Mucosa of stomach (tissue), 1 donor: ENCODE measurements at regions not wholly inside any gene's neighbourhood (a gene's known extent, or its start where the extent isn't known, plus 50 kb on each side); places are given as distances from the start of the nearest gene placed in this dataset.
"Not testable (repeated sequence)": the region's sequence is repeated elsewhere in the genome, so short reads cannot be mapped to it uniquely, and the experiment has no call there.

Experiments used
- H3K27me3 ChIP-seq: one replicate; pipeline ENCODE4 v1.7.0; 2013; ENCODE audit warnings: mild to moderate bottlenecking, low read length; ENCODE audit not compliant: control insufficient read depth, insufficient read depth
- H3K36me3 ChIP-seq: one replicate; pipeline ENCODE4 v1.7.0; 2013; ENCODE audit warnings: low read length; ENCODE audit not compliant: control insufficient read depth, insufficient read depth
- H3K4me1 ChIP-seq: one replicate; pipeline ENCODE4 v1.7.0; 2013; ENCODE audit warnings: mild to moderate bottlenecking, low read length; ENCODE audit not compliant: control insufficient read depth, insufficient read depth
- H3K4me3 ChIP-seq: one replicate; pipeline ENCODE4 v1.7.0; 2013; ENCODE audit warnings: low read length
- H3K9ac ChIP-seq: one replicate; pipeline ENCODE4 v1.7.0; 2013; ENCODE audit warnings: mild to moderate bottlenecking, low read length, moderate library complexity
- H3K9me3 ChIP-seq: one replicate; pipeline ENCODE4 v1.7.0; 2013; ENCODE audit warnings: mild to moderate bottlenecking, low read length, moderate library complexity; ENCODE audit not compliant: control insufficient read depth
- donor health status: Pancreatic carcinoma.

- no peaks in the 10 kb centered on the region for H3K27me3 ChIP-seq
- no peak overlapping the region for H3K4me3 ChIP-seq
- H3K9ac ChIP-seq, result no peak overlapping the region
- no peaks in the 10 kb centered on the region for H3K36me3 ChIP-seq
- H3K4me1 ChIP-seq, result no peaks in the 10 kb centered on the region
- H3K9me3 ChIP-seq, result no peaks in the 10 kb centered on the region
Measured at GRCh38 chr10:2908851-2909630, 158.3 kb upstream of the PFKP start.

- Histone ChIP-seq H3K4me3 (no peak overlapping the region), H3K9me3 (no peaks in the 10 kb centered on the region), H3K36me3 (no peaks in the 10 kb centered on the region), H3K9ac (no peak overlapping the region), H3K27me3 (no peaks in the 10 kb centered on the region), H3K4me1 (no peaks in the 10 kb centered on the region)
Measured at GRCh38 chr10:2906974-2907373, 160.4 kb upstream of the PFKP start.

- Histone ChIP-seq H3K4me3 (no peak overlapping the region), H3K4me1 (no peaks in the 10 kb centered on the region), H3K9ac (no peak overlapping the region), H3K36me3 (no peaks in the 10 kb centered on the region), H3K9me3 (no peaks in the 10 kb centered on the region), H3K27me3 (no peaks in the 10 kb centered on the region)
Measured at GRCh38 chr10:2905851-2906250, 161.5 kb upstream of the PFKP start.

- Histone ChIP-seq H3K36me3 (no peaks in the 10 kb centered on the region), H3K9ac (no peak overlapping the region), H3K4me1 (no peaks in the 10 kb centered on the region), H3K27me3 (no peaks in the 10 kb centered on the region), H3K4me3 (no peak overlapping the region), H3K9me3 (no peaks in the 10 kb centered on the region)
Measured at GRCh38 chr10:2900530-2900929, 166.8 kb upstream of the PFKP start.

GRCh38 chr10:2899246-2899951 is 167.9 kb upstream of the PFKP start:
- H3K4me3 ChIP-seq, result no peak overlapping the region
- H3K36me3 ChIP-seq, result no peaks in the 10 kb centered on the region
- H3K27me3 ChIP-seq, result no peaks in the 10 kb centered on the region
- no peaks in the 10 kb centered on the region for H3K4me1 ChIP-seq
- H3K9ac ChIP-seq, result no peak overlapping the region
- H3K9me3 ChIP-seq, result no peaks in the 10 kb centered on the region

GRCh38 chr10:2898509-2898860 is 168.9 kb upstream of the PFKP start:
- Histone ChIP-seq H3K4me3 (no peak overlapping the region), H3K36me3 (no peaks in the 10 kb centered on the region), H3K4me1 (no peaks in the 10 kb centered on the region), H3K9me3 (no peaks in the 10 kb centered on the region), H3K27me3 (no peaks in the 10 kb centered on the region), H3K9ac (no peak overlapping the region)

GRCh38 chr10:2897619-2898508 is 169.5 kb upstream of the PFKP start:
- Histone ChIP-seq H3K27me3 (no peaks in the 10 kb centered on the region), H3K9ac (no peak overlapping the region), H3K4me3 (no peak overlapping the region), H3K4me1 (no peaks in the 10 kb centered on the region), H3K36me3 (no peaks in the 10 kb centered on the region), H3K9me3 (no peaks in the 10 kb centered on the region)

- not testable (repeated sequence) for H3K9me3 ChIP-seq, H3K36me3 ChIP-seq, H3K4me3 ChIP-seq, H3K4me1 ChIP-seq, H3K9ac ChIP-seq, H3K27me3 ChIP-seq
Measured at GRCh38 chr10:2896334-2896733, 171.0 kb upstream of the PFKP start.

- H3K9me3 ChIP-seq, result no peaks in the 10 kb centered on the region
Measured at GRCh38 chr10:2895594-2896196, 171.7 kb upstream of the PFKP start.

GRCh38 chr10:2893991-2894390 is 173.4 kb upstream of the PFKP start:
- H3K9me3 ChIP-seq, result no peaks in the 10 kb centered on the region
- H3K9ac ChIP-seq, result no peak overlapping the region
- no peaks in the 10 kb centered on the region for H3K4me1 ChIP-seq
- H3K36me3 ChIP-seq, result no peaks in the 10 kb centered on the region
- H3K4me3 ChIP-seq, result no peak overlapping the region
- no peaks in the 10 kb centered on the region for H3K27me3 ChIP-seq

More at GRCh38 chr10:2895594-2896196, 171.7 kb upstream of the PFKP start:
- H3K9ac ChIP-seq, result no peak overlapping the region
- no peaks in the 10 kb centered on the region for H3K36me3 ChIP-seq
- no peak overlapping the region for H3K4me3 ChIP-seq
- no peaks in the 10 kb centered on the region for H3K27me3 ChIP-seq
- no peaks in the 10 kb centered on the region for H3K4me1 ChIP-seq

GRCh38 chr10:2893158-2893845 is 174.0 kb upstream of the PFKP start:
- no peaks in the 10 kb centered on the region for H3K36me3 ChIP-seq
- no peaks in the 10 kb centered on the region for H3K27me3 ChIP-seq
- no peak overlapping the region for H3K4me3 ChIP-seq
- no peaks in the 10 kb centered on the region for H3K4me1 ChIP-seq
- no peak overlapping the region for H3K9ac ChIP-seq
- no peaks in the 10 kb centered on the region for H3K9me3 ChIP-seq
